ENCODE measurements at regions not wholly inside any gene's neighbourhood (a gene's known extent, or its start where the extent isn't known, plus 50 kb on each side); places are given as distances from the start of the nearest gene placed in this dataset.

DNA sequence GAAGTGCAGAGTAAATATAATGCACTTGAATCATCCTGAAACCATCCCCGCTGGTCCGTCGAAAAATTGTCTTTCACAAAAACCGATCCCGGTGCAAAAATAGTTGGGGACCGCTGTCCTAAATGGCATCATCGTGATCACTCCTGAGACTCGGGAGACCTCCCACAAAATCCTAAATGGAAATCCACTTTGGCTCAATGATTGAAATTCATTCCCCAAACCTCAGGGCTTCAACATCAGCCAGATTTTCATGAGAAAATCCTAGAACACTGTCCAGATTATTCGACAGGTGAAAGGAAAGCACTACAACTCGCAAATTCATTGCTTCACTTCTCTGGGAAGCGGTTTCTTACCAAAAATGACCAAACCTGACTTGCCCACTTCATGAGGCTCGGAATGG, 335.3 kb upstream of the ZNF507 start:
- DNase-seq = no peak

DNA sequence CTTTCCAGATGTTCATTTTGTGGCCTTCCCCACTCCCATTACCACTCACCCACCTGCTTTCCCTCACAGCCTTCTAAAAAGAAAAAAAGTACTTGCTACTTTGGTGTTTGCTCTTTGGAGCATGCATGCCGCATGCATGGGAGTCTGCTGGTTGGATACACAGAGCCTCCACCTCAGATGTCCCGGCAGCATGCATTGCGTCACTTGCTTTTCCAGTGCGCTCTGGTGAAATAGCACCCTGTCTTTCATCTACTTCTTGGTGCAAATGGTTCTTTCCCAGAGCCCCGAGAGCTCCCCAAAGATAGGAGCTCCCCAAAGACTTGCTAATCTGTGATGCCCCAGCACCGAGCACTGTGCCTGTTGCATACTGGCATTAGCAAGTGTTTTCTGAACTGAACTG, 333.2 kb upstream of the ZNF507 start:
- DNase-seq = no peak

DNA sequence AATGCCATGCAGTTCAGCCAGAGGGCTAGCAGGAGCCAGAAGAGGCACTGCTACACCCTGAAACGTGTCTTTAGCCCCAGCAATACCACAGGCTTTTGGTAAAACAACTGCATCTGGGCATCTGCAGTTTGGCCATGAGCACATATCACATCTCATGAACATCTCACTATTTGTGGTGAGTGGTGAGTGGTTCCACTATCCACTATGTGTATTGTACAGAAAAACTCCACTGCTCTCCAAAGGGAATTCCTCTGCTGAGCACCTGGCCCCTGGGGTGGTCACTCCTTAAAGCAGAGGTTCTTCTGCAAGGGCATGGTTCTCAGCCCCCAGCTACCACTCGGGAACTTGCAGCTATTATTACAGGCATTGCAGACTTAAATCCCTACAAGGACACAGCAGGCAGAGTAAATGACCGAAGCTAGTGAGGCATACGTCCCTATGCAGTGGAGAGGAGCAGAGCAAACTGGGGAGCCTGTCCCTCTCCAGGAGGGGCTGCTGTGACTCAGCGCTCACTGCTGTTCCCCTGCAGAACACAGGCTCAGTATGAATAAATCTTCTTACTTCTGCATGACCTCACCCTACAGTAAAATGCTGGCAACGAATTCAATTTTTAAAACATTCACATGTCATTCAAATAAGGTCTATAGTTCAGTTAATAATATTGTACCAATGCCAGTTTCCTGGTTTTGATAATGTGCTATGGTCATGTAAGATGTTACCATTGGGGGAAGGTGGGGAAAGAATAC, 332.4 kb upstream of the ZNF507 start:
- no peak for DNase-seq

DNA sequence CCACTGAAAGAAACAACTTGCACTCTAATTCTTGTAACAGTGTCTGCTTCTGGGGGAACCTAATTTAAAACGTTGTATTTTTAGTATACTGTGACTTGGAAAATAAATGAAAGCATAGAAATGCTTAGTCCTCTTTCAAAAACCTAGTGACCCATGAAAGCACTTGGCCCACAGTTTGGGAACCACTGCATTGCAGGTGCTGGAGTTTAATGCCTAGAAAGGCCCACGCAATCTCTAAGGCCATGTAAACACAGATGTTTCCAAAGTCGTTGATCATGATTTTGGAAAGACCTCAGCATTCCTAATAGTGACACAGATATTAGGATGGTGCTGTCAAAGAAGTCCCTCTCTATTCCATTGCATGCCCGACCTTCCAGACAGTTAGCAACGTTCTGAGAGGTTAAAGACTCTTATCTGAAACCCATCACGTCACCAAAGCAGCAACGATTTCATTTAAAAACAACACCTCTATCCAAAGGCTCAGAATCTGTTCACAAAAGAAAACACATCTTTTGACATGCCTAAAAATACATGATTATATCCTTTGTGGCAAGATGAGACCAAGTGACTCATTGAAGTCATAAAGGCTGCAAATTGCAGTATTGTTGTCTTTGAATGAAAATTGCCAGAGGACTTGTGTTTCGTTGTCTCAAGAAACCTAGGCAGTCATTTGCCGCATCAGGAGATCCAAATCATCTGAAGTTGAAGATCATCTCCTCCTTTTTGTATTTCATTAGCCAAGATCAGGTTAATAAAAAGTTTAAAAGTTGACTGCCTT, 328.0 kb upstream of the ZNF507 start:
- no peak for DNase-seq

DNA sequence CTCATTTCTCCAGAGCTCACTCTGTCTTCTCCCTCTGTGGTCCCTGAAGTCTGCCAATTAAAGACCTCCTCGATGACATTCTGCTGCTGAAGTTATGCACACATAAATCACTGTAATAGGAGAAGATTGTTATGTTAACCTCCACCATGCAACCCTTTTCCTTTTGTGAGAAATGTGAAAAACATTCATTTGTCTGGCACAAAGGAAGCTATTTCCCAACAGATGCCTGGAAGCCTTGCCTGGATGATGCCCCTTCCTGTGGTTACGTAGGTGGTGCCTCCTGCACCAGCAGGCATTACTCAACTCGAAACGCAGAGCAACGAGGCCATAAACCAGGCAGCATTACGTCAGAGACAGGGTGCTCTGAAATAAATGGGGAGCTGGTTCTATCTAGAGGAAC, 327.4 kb upstream of the ZNF507 start:
- DNase-seq = no peak

DNA sequence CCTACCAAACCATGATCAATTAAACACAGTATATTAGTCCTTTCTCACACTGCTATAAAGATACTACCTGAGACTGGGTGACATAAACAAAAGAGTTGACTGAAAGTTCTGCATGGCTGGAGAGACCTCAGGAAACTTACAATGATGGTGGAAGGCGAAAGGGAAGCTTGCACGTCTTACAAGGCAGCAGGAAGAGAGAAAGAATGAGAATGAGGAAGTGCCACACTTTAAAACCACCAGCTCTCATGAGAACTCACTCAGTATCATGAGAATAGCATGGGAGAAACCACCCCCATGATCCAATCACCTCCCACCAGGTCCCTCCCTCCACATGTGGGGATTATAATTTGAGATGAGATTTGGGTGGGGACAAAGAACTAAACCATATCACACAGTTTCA, 324.9 kb upstream of the ZNF507 start:
- DNase-seq = no peak

DNA sequence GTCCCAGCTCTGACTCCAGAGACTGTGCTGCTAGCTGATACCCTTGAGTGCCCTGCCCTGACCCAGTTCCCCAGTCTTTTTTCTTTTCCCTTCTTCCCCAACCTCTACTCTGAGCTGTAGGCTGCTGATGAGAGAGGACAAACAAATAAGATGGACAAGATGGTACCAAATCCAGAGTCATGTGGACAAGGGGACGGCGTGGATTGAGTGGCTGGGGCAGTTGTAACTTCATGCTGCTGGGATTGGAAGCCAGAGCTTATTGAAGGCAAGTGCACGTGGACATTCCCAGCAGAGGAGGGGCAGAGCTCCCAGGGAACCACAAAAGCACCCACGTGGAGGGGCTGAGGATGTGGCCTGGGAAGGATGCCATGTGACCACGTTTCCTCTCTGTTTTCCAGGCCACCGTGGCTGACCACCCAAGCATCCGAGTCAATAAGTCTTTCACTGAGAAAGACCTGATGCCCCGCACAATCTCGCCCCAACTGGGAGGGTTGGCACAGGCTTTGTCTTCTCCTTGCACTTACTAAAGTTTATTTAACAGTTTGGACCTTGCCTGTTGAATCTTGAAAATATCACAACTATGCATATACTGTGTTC, 323.3 kb upstream of the ZNF507 start:
- no peak for DNase-seq

DNA sequence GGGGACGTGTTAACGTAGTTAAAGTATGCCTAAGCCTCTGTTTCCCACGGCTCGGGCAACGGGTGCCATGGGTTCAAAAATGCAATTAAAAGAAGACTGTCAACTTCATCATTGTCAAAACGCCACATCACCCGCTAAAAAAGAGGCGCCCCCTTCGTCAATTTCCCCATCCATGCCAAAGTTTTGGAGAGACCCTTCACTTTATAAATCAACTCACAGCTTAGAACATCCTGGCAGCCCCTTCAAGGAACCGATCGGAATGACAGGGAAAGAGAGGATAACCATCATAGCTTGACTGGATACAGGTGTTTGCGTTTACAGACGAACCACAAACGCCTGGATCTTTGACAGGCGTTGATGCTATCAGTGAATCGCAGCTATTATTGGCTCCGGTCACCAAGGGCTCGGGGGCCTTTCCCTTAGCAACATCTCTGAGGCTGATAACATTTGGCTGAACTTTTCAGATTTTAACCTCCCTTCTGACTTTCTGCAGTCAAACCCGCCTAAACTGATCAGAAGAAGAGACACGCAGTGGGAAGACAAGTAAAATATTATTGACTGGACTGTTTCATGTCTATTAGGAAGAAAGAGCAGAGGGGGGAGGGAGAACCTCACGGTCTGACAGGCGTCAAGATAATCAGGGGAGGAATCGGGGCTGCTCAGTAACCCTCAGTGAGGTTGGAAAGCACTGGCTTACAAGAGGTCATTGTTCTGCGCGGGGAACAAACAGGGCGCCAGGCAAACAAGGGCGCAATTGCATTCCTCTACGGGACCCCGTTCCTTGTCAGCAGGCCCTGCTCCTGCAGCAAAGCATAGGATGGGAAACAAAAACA, 322.5 kb upstream of the ZNF507 start:
- no peak for DNase-seq

DNA sequence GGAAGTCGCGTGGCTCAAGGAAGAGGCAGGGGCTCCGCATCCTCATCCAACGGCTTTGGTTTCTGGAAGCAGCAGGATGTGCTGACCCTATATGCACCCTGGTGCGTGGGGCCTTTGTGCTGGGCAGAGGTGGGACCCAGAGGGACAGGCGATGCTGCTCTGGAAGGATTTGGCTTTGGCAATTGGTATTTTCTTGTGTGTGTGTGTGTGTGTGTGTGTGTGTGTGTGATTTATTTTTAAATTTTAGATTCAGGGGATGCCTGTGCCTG, 321.9 kb upstream of the ZNF507 start:
- DNase-seq = no peak

DNA sequence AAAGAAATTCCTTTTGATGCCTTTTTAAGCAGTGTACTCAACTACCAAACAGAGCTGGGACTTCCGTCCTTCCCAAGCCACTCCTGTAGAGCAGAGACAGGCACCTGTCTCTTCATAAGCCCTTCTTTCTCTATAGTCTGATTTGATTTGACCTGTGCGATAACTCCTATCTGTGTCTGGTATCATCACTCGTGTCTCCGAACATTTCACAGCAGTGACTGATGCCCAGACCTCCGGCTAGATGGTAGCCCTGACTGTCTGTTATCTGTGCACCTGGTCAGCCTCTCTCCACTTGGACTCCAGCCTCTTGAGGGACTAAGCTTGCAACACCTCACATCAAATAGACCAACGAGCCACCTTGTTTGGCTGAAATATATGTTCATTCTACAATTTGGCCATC, 316.2 kb upstream of the ZNF507 start:
- DNase-seq = no peak

DNA sequence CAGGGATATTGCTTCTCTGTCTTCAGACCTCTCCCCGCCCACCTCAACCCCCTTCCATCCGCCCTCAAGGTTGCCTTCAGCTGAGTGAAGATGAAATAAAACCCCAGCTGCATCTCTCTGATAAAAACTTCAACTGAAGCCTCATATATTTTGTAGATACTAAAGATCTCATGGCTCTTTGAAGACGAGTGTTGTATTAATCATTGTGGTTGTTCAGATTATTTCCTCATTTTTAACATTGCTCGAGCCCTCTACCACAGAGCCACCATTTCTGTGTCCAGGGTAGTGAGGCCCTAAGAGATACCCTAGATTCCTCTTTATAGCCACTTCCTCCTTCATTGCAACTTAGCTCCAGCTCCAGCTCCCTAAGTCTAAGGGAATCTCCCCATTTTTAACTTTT, 312.8 kb upstream of the ZNF507 start:
- no peak for DNase-seq

DNA sequence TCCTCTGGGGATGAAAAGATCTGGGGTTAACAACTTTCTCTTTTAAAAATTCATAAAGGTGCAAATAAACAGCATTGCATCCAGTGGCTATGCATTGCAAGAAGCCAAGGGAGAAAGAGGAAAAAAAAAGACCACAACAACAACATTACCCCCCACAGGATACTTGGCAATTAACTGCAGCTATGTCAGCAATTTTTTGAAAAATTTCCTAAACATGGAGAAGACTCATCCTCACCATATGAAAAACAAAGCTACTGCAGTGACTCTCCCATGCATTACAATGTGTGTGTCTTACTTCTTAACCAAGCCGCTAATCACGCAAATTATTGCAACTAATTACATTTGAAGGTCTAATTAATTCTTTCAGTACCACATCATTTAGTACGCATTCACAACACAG, 309.8 kb upstream of the ZNF507 start:
- DNase-seq = no peak

DNA sequence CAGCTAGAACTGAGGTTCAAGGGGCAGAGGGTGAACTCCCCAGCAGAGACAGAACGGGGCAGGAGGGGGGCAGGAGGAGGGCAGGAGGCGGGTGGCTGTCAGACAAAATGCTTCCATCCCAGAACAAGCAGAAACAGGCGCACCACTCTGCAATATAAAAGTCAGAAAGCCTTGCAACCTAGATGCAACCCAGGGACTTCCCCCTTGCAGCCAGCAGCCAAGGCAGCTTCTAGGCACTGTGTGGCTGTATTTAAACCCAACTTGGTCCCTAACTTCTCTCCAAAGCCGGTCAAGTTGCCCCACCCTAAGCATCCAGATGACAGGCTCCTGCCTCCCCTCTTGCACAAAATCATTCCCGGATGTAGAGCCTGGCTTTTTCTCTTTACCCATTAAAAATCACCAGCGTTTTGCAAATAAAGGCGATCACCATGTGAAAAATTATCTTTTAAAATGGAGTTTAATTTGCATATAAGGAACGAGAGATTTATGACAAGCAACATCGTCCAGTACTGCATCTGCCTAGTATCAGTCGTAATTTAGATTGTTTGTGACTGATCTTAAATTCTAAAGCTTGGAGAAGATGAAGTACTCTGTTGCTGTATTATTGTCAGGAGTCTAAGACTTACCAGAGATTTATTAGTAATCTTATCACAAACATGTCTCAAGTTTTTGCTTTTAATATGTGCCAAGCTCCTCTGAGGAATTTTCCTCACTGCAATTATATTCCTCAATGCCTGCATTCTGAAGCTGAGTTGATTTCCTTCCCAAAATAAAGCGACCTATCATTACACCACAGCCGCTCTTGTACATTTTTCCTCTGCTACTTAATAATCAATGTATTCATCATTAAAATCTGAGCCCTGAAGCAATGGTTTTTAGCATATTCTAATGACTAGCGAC, 307.1 kb upstream of the ZNF507 start:
- DNase-seq = no peak

DNA sequence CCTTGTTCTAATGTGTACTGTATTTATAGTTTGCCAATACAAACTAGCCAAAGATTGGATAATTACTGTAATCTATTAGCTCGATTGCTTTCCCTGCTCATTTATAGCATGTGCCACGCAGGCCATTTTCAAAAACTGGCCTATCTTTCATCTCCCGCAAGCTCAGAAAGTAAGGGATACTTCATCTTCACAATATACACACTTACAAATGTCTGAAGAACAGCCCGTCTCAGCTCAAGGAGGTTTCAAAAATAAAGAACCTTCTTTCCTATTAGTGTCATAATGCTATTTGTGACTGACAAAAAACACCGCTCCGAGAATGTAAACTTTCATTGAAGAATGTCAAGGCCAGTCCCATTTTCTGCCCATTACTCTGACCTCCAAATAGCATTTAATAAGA, 306.4 kb upstream of the ZNF507 start:
- DNase-seq = no peak

DNA sequence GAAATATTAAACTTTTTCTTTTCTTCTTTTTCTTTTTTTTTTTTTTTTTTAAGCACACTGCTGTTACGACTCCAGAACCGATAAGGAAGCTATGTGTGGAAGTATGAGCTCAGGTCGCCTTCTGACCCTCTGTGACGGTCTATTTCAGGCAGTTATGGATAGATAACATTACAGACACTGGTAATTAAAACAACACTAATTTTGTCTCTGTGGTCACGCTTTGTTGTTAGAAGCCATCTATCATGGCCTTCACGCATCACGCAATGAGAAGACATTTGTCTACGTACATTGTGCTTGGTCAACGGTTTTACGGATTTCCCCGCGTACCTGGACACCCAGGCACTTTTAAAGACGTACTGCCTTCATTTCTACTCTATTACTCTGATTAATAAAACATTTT, 306.0 kb upstream of the ZNF507 start:
- no peak for DNase-seq

DNA sequence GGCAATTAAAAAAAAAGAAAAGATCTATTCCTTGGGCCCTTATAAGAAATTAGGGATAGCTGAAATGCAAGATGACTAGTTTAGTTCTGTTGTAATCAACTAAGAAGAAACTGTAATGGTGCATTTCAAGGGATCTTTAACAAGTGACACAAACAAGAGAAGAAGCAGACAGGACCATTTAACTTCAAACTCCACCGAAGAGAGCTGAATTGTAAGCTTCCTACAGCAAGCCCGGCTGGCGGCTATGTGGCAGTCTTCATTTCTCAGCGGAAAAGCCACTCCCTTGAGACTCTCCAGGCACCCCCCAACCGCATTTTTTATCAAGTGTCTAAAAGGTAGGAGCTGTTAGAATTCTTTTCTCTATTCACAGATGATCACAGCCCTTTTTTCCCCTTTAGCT, 305.2 kb upstream of the ZNF507 start:
- DNase-seq = no peak

DNA sequence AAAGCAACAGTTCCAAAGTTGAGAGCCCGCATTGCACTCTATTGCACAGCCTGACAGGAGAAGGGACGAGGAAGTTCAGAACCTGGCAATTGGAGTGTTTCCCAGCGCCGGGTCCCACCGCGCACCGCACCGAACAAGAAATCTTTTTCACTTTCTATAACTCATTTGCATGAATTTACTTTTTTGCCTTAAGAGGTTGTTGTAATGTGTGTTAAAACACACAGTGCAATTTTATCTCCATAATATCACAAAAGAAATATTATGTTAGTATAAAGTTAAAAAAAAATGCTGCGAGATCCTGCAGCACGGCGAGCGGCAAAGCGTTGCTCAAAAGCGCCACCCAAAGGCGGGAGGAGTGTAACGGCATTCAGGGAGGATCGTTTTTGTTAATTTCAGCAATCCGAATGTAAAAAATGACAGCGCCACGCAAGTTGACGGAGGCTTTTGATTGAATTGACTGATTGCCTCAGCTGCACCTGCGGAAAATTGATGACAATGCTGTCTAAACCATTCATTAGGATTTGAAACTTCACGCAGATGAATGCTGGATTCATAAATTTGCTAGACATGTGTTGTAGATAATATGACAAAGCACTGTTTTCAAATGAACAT, 303.6 kb upstream of the ZNF507 start:
- DNase-seq = no peak

DNA sequence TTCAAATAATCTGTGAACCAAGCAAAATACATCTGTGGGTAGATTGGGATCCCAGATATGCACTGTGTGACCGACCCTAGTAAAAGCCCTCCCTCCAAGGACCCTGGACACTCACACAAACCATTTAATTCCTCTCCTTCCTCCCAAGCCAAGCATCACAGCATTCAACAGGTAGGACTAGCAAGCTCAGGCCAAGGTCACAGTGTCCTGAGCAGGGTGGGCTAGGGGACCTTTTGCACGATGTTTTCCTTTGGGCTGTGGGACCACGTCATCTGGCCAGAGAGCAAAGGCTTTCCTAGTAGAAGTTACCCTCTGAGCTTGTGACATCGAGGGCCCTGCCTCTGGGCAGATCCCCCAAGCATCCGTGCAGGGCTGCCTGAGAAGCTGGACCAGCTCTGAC, 297.6 kb upstream of the ZNF507 start:
- DNase-seq = no peak

DNA sequence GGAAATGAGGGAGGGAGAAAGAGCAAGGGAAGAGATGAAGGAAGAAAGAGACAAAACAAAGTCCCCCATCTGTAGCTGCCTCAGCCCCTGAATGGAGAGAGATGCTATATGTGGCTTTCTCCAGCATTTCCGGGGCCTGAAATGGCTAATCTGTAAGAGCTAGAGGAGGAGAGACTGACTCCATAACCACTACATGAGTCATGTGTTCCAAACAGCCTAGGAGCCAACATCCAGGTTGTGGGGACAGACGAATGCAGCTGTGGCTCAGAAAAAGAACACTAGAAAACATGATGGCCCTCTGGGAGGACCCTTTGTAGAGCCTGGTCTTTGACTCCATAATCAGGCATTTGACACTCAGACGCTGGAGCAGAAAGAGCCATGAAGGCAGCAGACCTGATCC, 292.0 kb upstream of the ZNF507 start:
- DNase-seq = no peak

DNA sequence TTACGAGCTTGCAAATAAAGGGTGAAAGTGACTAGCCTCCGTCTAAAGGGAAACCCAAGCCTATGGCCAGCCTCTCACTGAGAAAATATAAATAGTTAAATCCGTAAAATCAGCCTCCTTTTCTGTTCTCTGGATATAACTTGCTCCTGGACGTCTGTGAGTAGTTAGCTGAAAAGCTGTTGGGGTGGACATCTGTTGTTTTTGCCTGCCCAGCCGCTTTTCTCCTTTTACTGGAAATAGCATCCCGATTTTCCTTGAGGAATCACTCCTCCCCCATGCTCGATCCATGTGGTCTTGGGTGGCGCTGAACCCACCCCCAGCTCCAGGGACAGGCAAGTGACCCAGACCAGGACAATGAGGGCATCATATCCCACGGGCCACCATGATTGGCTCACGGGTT, 291.5 kb upstream of the ZNF507 start:
- DNase-seq = no peak

DNA sequence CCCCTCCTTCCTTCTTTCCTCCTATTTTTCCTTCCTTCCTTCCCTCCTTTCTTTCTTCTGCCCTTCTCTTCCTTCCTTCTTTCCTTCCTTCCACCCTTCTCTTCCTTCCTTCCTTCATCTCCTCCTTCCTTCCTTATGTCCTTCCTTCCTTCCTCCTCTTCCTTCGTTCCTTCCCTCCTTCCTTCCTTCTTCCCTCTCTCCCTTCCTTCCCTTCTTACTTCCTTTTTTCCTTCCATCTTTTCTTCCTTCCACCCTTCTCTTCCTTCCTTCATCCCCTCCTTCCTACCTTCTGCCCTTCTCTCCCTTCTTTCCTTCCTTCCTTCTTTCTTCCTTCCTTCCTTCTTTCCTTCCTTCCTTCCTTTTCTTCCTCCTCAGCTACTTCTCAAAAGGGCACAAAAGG, 287.3 kb upstream of the ZNF507 start:
- no peak for DNase-seq

DNA sequence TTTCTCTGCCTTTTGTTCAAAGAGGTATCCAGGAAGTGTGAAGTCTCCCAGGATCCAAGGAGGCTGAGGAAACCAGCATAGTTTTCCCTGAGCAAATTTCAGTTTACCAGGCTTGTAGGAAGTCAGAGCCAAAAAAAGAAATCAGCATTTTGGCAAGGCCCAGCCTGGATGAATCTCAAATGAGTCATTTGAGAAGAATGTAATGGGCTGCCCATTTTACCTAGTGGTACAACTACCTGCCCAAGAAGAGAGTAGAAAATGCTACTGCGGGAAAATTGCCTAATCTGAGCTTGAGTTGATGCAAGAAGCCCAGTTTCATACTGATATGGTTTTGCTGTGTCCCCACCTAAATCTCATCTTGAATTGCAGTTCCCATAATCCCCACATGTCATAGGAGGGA, 284.1 kb upstream of the ZNF507 start:
- DNase-seq = no peak

All from activated naive CD4-positive, alpha-beta T cell (primary cell).